Prostate gland (tissue), 2 donors: ENCODE measurements at regions not wholly inside any gene's neighbourhood (a gene's known extent, or its start where the extent isn't known, plus 50 kb on each side); places are given as distances from the start of the nearest gene placed in this dataset.

ENCODE experiments used
- CTCF ChIP-seq, 4 experiments: fragments of 200-600 bp in 2 of 4; fragments of 450-650 bp in 2 of 4; sonication (generic) in 2 of 4; IDR thresholded peaks; 1 replicate in 3 of 4; 2 replicates in 1 of 4; pipeline ENCODE4 v1.5.1; 2016 to 2019; ENCODE audit warnings: antibody characterized with exemption in 4 of 4, mild to moderate bottlenecking in 2 of 4, moderate library complexity in 2 of 4
- POLR2A ChIP-seq: fragments of 450-650 bp; IDR thresholded peaks from one replicate; pipeline ENCODE4 v1.6.1; 2016; ENCODE audit warnings: antibody characterized with exemption, mild to moderate bottlenecking
- POLR2AphosphoS5 ChIP-seq: sonication (generic); formaldehyde crosslinking; IDR thresholded peaks from one replicate; pipeline ENCODE4 v1.6.1; 2017; ENCODE audit warnings: antibody characterized with exemption

GRCh38 chr18:40326985-40327384 is 1628.0 kb upstream of the PIK3C3 start:
- TF ChIP-seq CTCF (IDR thresholded peaks at IDR 0.05) (no peak), POLR2AphosphoS5 (no peak), POLR2A (no peak)
